Endothelial cell of umbilical vein (primary cell): ENCODE measurements at regions not wholly inside any gene's neighbourhood (a gene's known extent, or its start where the extent isn't known, plus 50 kb on each side); places are given as distances from the start of the nearest gene placed in this dataset.

Experiments used
- BruUV-seq: library from RNA; stranded (reverse); fragments of 400-500 nt; replicated peaks from 2 replicates; lab custom pipeline; 2021; lab: Mats Ljungman, UMichigan
- CTCF ChIA-PET: fragments of 300-600, 350-600 bp; sonication (Branson Sonifier 250); formaldehyde crosslinking; loops from one replicate; lab custom pipeline; 2021; ENCODE audit warnings: antibody characterized with exemption, inconsistent platforms; lab: Charles Lee
- POLR2A ChIA-PET: fragments of 300-600, 350-600 bp; sonication (Branson Sonifier 250); formaldehyde crosslinking; loops from one replicate; lab custom pipeline; 2021; ENCODE audit warnings: antibody characterized with exemption, inconsistent platforms; lab: Charles Lee
- DNase-seq: peaks from one replicate; pipeline ENCODE4 v3.0.0-alpha.2; 2011; ENCODE audit warnings: low read depth, low spot score
- FAIRE-seq: peaks from 2 replicates; lab custom pipeline; 2011; peaks lifted over from hg19 to GRCh38; lab: Jason Lieb, UNC
- H2AFZ ChIP-seq: 2 replicates; pipeline ENCODE4 v1.6.0; 2012; ENCODE audit warnings: low read depth, low read length, control low read depth, inconsistent platforms
- H3K27ac ChIP-seq: 2 replicates; pipeline ENCODE4 v1.5.1; 2011; ENCODE audit warnings: low read depth, mild to moderate bottlenecking, control low read depth, low read length, moderate library complexity; ENCODE audit not compliant: insufficient read depth
- H3K27me3 ChIP-seq, 2 experiments: 2 replicates each; pipeline versions ENCODE4 v1.6.0 to v1.6.1; 2011; ENCODE audit warnings: low read length in 2 of 2, mixed read lengths in 1 of 2; ENCODE audit not compliant: control insufficient read depth in 2 of 2, insufficient read depth in 2 of 2
- H3K36me3 ChIP-seq, 2 experiments: 2 replicates in 1 of 2; 3 replicates in 1 of 2; pipeline ENCODE4 v1.5.1; 2011; ENCODE audit warnings: low read length in 2 of 2, mild to moderate bottlenecking in 1 of 2, moderate library complexity in 1 of 2; ENCODE audit not compliant: control insufficient read depth in 2 of 2, insufficient read depth in 2 of 2; ENCODE audit errors: extremely low read depth in 1 of 2
- H3K4me1 ChIP-seq: 3 replicates; pipeline ENCODE4 v1.5.1; 2011; ENCODE audit warnings: mild to moderate bottlenecking, low read length; ENCODE audit not compliant: control insufficient read depth, insufficient read depth; ENCODE audit errors: extremely low read depth
- H3K4me2 ChIP-seq: 2 replicates; pipeline ENCODE4 v1.6.1; 2011; ENCODE audit warnings: low read length, control low read depth, mixed read lengths; ENCODE audit not compliant: insufficient read depth
- H3K4me3 ChIP-seq, 3 experiments: fragments of 200-600 bp in 1 of 3; sonication (generic), shearing (Covaris generic) in 1 of 3; replicated peaks in 1 of 3; 2 replicates each; pipeline ENCODE4 v1.5.1; 2011 to 2016; ENCODE audit warnings: control low read depth in 3 of 3, low read length in 3 of 3, mild to moderate bottlenecking in 2 of 3, inconsistent platforms in 1 of 3, low read depth in 1 of 3, moderate library complexity in 1 of 3; ENCODE audit not compliant: insufficient read depth in 1 of 3
- H3K79me2 ChIP-seq: 2 replicates; pipeline ENCODE4 v1.6.0; 2012; ENCODE audit warnings: low read length, inconsistent platforms; ENCODE audit not compliant: control insufficient read depth, insufficient read depth
- H3K9ac ChIP-seq: replicated peaks from 2 replicates; pipeline ENCODE3; 2011; ENCODE audit warnings: low read length, control low read depth; ENCODE audit not compliant: insufficient read depth; ENCODE audit errors: extremely low read depth
- H3K9me1 ChIP-seq: replicated peaks from 3 replicates; pipeline ENCODE4 v1.6.0; 2011; ENCODE audit warnings: mild to moderate bottlenecking, low read length; ENCODE audit not compliant: control insufficient read depth, insufficient read depth; ENCODE audit errors: extremely low read depth
- H3K9me3 ChIP-seq: replicated peaks from 2 replicates; pipeline ENCODE4 v1.5.1; 2012; ENCODE audit warnings: low read length, inconsistent platforms; ENCODE audit not compliant: control insufficient read depth, insufficient read depth
- H4K20me1 ChIP-seq: replicated peaks from 2 replicates; pipeline ENCODE3; 2011; ENCODE audit warnings: mild to moderate bottlenecking, low read length; ENCODE audit not compliant: control insufficient read depth, insufficient read depth; ENCODE audit errors: extremely low read depth
- CTCF ChIP-seq, 2 donors: IDR thresholded peaks; 1 replicate in 1 of 2; 2 replicates in 1 of 2; pipeline ENCODE4 v1.5.1; 2011; ENCODE audit warnings: low read length in 2 of 2, mild to moderate bottlenecking in 2 of 2, moderate library complexity in 2 of 2, control low read depth in 1 of 2, inconsistent platforms in 1 of 2, low read depth in 1 of 2; ENCODE audit not compliant: insufficient read depth in 1 of 2; ENCODE audit errors: extremely low read depth in 1 of 2
- EZH2 ChIP-seq: IDR thresholded peaks from 2 replicates; pipeline ENCODE4 v1.6.1; 2012; ENCODE audit warnings: borderline replicate concordance, low read depth, mild to moderate bottlenecking, moderate library complexity, low read length, inconsistent platforms; ENCODE audit not compliant: severe bottlenecking
- FOS ChIP-seq: IDR thresholded peaks from 2 replicates; pipeline ENCODE4 v1.6.1; 2011; ENCODE audit warnings: mild to moderate bottlenecking, low read length, moderate library complexity, borderline replicate concordance; ENCODE audit not compliant: insufficient read depth
- GATA2 ChIP-seq: IDR thresholded peaks from 2 replicates; pipeline ENCODE4 v1.7.0; 2011; ENCODE audit warnings: low read depth, mild to moderate bottlenecking, moderate library complexity, mixed read lengths, low read length; ENCODE audit not compliant: insufficient read length, insufficient read depth
- JUN ChIP-seq: IDR thresholded peaks from 2 replicates; pipeline ENCODE4 v1.6.1; 2011; ENCODE audit warnings: borderline replicate concordance, low read depth; ENCODE audit not compliant: insufficient read length, insufficient read depth
- MAX ChIP-seq: IDR thresholded peaks from 2 replicates; pipeline ENCODE4 v1.6.1; 2011; ENCODE audit not compliant: insufficient read depth, insufficient read length
- MYC ChIP-seq: IDR thresholded peaks from one replicate; pipeline ENCODE4 v1.6.1; 2011; ENCODE audit warnings: mild to moderate bottlenecking, low read depth, low read length
- POLR2A ChIP-seq: IDR thresholded peaks from 2 replicates; pipeline ENCODE4 v1.6.1; 2012; ENCODE audit warnings: low read depth, mild to moderate bottlenecking, control low read depth, low read length
- POLR2AphosphoS5 ChIP-seq: IDR thresholded peaks from 2 replicates; pipeline ENCODE4 v1.6.1; 2012; ENCODE audit warnings: low read depth, mild to moderate bottlenecking, control low read depth, low read length, moderate library complexity; ENCODE audit not compliant: insufficient read depth
- dilution Hi-C: fragments of 300-500 bp; cut with MboI; formaldehyde crosslinking; loops from one replicate; pipeline ENCODE4 v1.15.0; 2019; ENCODE audit warnings: low sequenced_read_pairs; ENCODE audit not compliant: extremely low pct_ligation_motif_present
- intact Hi-C: fragments of 100-400 bp; cut with micrococcal nuclease; formaldehyde crosslinking; loops from one replicate; pipeline ENCODE4 v1.10.0; 2022

GRCh38 chr2:125710561-125710960 is 945.4 kb upstream of the GYPC start:
- intact Hi-C loops (no loop called here), dilution Hi-C loops (no loop called here)
- POLR2A ChIA-PET: no interaction called here
- Histone ChIP-seq H3K36me3 (no peaks in the 10 kb centered on the region), H3K4me2 (no peak overlapping the region), H3K79me2 (no peaks in the 10 kb centered on the region), H3K4me3 (no peak overlapping the region), H2AFZ (no peak overlapping the region), H3K4me1 (no peaks in the 10 kb centered on the region), H3K27ac (no peak overlapping the region), H3K9ac (no peak overlapping the region), H3K27me3 (no peaks in the 10 kb centered on the region), H4K20me1 (no peaks in the 10 kb centered on the region), H3K9me3 (peaks cover 9% of the 10 kb centered on the region), H3K9me1 (no peaks in the 10 kb centered on the region)
- no peak for DNase-seq
- CTCF ChIA-PET: no interaction called here
- FAIRE-seq: no peak
- no TSS peak for BruUV-seq
- no peak for TF ChIP-seq POLR2A
- no peak for TF ChIP-seq POLR2AphosphoS5
- TF ChIP-seq FOS: no peak
- no peak for TF ChIP-seq MAX
- TF ChIP-seq GATA2: no peak
- no peak for TF ChIP-seq MYC
- TF ChIP-seq JUN: no peak

- no TSS peak for BruUV-seq
These were observed 944.9 kb upstream of the GYPC start for GRCh38 chr2:125711075-125711474.

More at GRCh38 chr2:125711075-125711474, 944.9 kb upstream of the GYPC start:
- no peak for TF ChIP-seq FOS
- no peak for TF ChIP-seq POLR2AphosphoS5
- TF ChIP-seq GATA2: no peak
- TF ChIP-seq JUN: no peak
- no peak for TF ChIP-seq POLR2A
- TF ChIP-seq CTCF (IDR thresholded peaks at IDR 0.05; ENCODE audit: extremely low read depth in 1 of 2, insufficient read depth in 1 of 2, low read depth in 1 of 2, low read length in 2 of 2): no peak
- no peak for TF ChIP-seq MAX
- no peak for TF ChIP-seq MYC
- no peak for TF ChIP-seq EZH2
- H3K9me1 ChIP-seq: no peaks in the 10 kb centered on the region
- no peaks in the 10 kb centered on the region for H3K27me3 ChIP-seq
- H3K4me2 ChIP-seq: no peak overlapping the region
- FAIRE-seq: no peak
- no peak overlapping the region for H2AFZ ChIP-seq
- no peak overlapping the region for H3K4me3 ChIP-seq
- H3K36me3 ChIP-seq: no peaks in the 10 kb centered on the region
- dilution Hi-C loops (no loop called here), intact Hi-C loops (no loop called here)
- CTCF ChIA-PET: no interaction called here
- DNase-seq: no peak
- H3K9me3 ChIP-seq: peaks cover 9% of the 10 kb centered on the region
- no peaks in the 10 kb centered on the region for H3K79me2 ChIP-seq
- H3K9ac ChIP-seq: no peak overlapping the region
- no peak overlapping the region for H3K27ac ChIP-seq
- no peaks in the 10 kb centered on the region for H3K4me1 ChIP-seq
- H4K20me1 ChIP-seq: no peaks in the 10 kb centered on the region
- POLR2A ChIA-PET: no interaction called here
